Stimulated activated CD4-positive, alpha-beta T cell treated with anti-CD3 and anti-CD28 coated beads, Interleukin-4, amount 100 ng/mL, for 48 hours (primary cell): ENCODE measurements at regions not wholly inside any gene's neighbourhood (a gene's known extent, or its start where the extent isn't known, plus 50 kb on each side); places are given as distances from the start of the nearest gene placed in this dataset.
"Not testable (repeated sequence)": the region's sequence is repeated elsewhere in the genome, so short reads cannot be mapped to it uniquely, and the experiment has no call there.

Experiments used
- DNase-seq, 2 donors: peaks; one replicate each; pipeline ENCODE4 v3.0.0-alpha.2; 2020; ENCODE audit warnings: low read depth in 2 of 2

- DNase-seq: no peak
Measured at GRCh38 chr13:50742353-50742752, 101.1 kb downstream of the DLEU7 start.

- no peak for DNase-seq
Measured at GRCh38 chr13:50742968-50743367, 100.5 kb downstream of the DLEU7 start.

GRCh38 chr13:50744116-50744660, 99.3 kb downstream of the DLEU7 start:
- no peak for DNase-seq

GRCh38 chr13:50745542-50746115, 97.9 kb downstream of the DLEU7 start:
- no peak for DNase-seq

- no peak for DNase-seq
Measured at GRCh38 chr13:50747737-50748350, 95.6 kb downstream of the DLEU7 start.

GRCh38 chr13:50753221-50753620, 90.3 kb downstream of the DLEU7 start:
- DNase-seq: not testable (repeated sequence)

GRCh38 chr13:50755862-50756685, 87.4 kb downstream of the DLEU7 start:
- DNase-seq: not testable (repeated sequence)

GRCh38 chr13:50757008-50757407, 86.5 kb downstream of the DLEU7 start:
- DNase-seq: no peak

- DNase-seq: no peak
Measured at GRCh38 chr13:50758796-50759195, 84.7 kb downstream of the DLEU7 start.

- DNase-seq: no peak
Measured at GRCh38 chr13:50760751-50761150, 82.7 kb downstream of the DLEU7 start.

- DNase-seq: no peak
Measured at GRCh38 chr13:50761406-50761805, 82.1 kb downstream of the DLEU7 start.

- DNase-seq: no peak
Measured at GRCh38 chr13:50762969-50763567, 80.4 kb downstream of the DLEU7 start.

GRCh38 chr13:50766013-50766412, 77.5 kb downstream of the DLEU7 start:
- no peak for DNase-seq

GRCh38 chr13:50766695-50767094, 76.8 kb downstream of the DLEU7 start:
- no peak for DNase-seq

- DNase-seq: not testable (repeated sequence)
Measured at GRCh38 chr13:50772881-50773280, 70.6 kb downstream of the DLEU7 start.
